Vagina (tissue), 2 donors: ENCODE measurements at regions not wholly inside any gene's neighbourhood (a gene's known extent, or its start where the extent isn't known, plus 50 kb on each side); places are given as distances from the start of the nearest gene placed in this dataset.
A peak's percentile ranks its signal among the peaks of the same experiment; 100 is the strongest.

Experiments
- DNase-seq, 2 donors: peaks; one replicate each; pipeline ENCODE4 v3.0.0-alpha.2; 2017; ENCODE audit errors: extremely low spot score in 2 of 2
- H3K27ac ChIP-seq: fragments of 200-600 bp; sonication (generic); one replicate; pipeline ENCODE4 v1.5.1; 2019
- H3K27me3 ChIP-seq: fragments of 200-600 bp; sonication (generic); one replicate; pipeline ENCODE4 v1.5.1; 2019
- H3K36me3 ChIP-seq, 2 donors: fragments of 200-600 bp; sonication (generic); one replicate each; pipeline ENCODE4 v1.5.1; 2017 to 2019
- H3K4me1 ChIP-seq: fragments of 200-600 bp; sonication (generic); one replicate; pipeline ENCODE4 v1.5.1; 2019
- H3K4me3 ChIP-seq, 2 donors: fragments of 200-600 bp; sonication (generic); 1 replicate in 1 of 2; 2 replicates in 1 of 2; pipeline ENCODE4 v1.5.1; 2016 to 2019
- H3K9me3 ChIP-seq: fragments of 200-600 bp; sonication (generic); one replicate; pipeline ENCODE4 v1.5.1; 2019
- POLR2A ChIP-seq, 2 donors: fragments of 450-650 bp; IDR thresholded peaks; one replicate each; pipeline ENCODE4 v1.6.1; 2017; ENCODE audit warnings: antibody characterized with exemption in 2 of 2, mild to moderate bottlenecking in 2 of 2, moderate library complexity in 2 of 2
- POLR2AphosphoS5 ChIP-seq, 2 donors: sonication (generic); formaldehyde crosslinking; IDR thresholded peaks; one replicate each; pipeline ENCODE4 v1.9.0; 2017; ENCODE audit warnings: antibody characterized with exemption in 2 of 2, mild to moderate bottlenecking in 2 of 2, low read depth in 1 of 2; ENCODE audit not compliant: insufficient read depth in 1 of 2
- intact Hi-C: fragments of 100-400 bp; cut with DNase I; formaldehyde crosslinking; loops from one replicate; pipeline ENCODE4 v1.15.1; 2023
- TF ChIP-seq, protein P1 (sequence below), 3 experiments: fragments of 450-650 bp in 2 of 3; fragments of 200-600 bp in 1 of 3; sonication (generic) in 1 of 3; IDR thresholded peaks; one replicate each; pipeline ENCODE4 v1.5.1; 2017 to 2019; ENCODE audit warnings: antibody characterized with exemption in 3 of 3, mild to moderate bottlenecking in 2 of 3, moderate library complexity in 2 of 3

GRCh38 chr10:3865565-3865964 lies 80.6 kb upstream of the KLF6 start:
- intact Hi-C loops: no loop called here
- no peaks in the 10 kb centered on the region for H3K4me1 ChIP-seq
- TF ChIP-seq, protein P1, sequence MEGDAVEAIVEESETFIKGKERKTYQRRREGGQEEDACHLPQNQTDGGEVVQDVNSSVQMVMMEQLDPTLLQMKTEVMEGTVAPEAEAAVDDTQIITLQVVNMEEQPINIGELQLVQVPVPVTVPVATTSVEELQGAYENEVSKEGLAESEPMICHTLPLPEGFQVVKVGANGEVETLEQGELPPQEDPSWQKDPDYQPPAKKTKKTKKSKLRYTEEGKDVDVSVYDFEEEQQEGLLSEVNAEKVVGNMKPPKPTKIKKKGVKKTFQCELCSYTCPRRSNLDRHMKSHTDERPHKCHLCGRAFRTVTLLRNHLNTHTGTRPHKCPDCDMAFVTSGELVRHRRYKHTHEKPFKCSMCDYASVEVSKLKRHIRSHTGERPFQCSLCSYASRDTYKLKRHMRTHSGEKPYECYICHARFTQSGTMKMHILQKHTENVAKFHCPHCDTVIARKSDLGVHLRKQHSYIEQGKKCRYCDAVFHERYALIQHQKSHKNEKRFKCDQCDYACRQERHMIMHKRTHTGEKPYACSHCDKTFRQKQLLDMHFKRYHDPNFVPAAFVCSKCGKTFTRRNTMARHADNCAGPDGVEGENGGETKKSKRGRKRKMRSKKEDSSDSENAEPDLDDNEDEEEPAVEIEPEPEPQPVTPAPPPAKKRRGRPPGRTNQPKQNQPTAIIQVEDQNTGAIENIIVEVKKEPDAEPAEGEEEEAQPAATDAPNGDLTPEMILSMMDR (IDR thresholded peaks at IDR 0.05): no peak
- TF ChIP-seq POLR2A (IDR thresholded peaks at IDR 0.05) (no peak), POLR2AphosphoS5 (IDR thresholded peaks at IDR 0.05; ENCODE audit: insufficient read depth in 1 of 2, low read depth in 1 of 2) (no peak)
- DNase-seq: no peak
- no peaks in the 10 kb centered on the region for H3K36me3 ChIP-seq
- H3K9me3 ChIP-seq: no peaks in the 10 kb centered on the region
- H3K27me3 ChIP-seq: no peaks in the 10 kb centered on the region
- no peak overlapping the region for H3K4me3 ChIP-seq
- no peak overlapping the region for H3K27ac ChIP-seq

DNA sequence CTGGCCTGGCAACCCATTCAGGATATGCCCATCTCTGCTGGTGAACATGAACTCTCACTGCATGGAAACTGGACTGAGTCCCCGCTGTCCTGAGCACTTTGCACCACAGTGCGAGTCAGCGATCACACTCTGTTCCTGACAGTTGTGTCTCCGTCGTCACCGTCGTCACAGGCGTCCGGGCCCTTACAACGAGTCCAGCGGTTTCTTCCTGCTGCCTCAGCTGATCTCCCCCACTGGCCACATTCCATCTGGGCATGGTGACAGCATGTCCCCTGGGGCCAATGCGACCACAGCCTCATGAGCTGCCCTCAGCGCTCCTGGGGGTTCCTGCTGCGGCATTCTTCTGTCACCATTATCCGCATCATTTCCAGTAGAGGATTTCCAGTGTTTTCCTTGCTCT lies 76.8 kb upstream of the KLF6 start:
- H3K36me3 ChIP-seq: no peaks in the 10 kb centered on the region
- no peak overlapping the region for H3K4me3 ChIP-seq
- intact Hi-C loops: no loop called here
- no peaks in the 10 kb centered on the region for H3K4me1 ChIP-seq
- no peaks in the 10 kb centered on the region for H3K27me3 ChIP-seq
- H3K27ac ChIP-seq: peak overlapping the region; percentile 66
- TF ChIP-seq, protein P1 (IDR thresholded peaks at IDR 0.05): no peak
- TF ChIP-seq POLR2A (IDR thresholded peaks at IDR 0.05) (no peak), POLR2AphosphoS5 (IDR thresholded peaks at IDR 0.05; ENCODE audit: insufficient read depth in 1 of 2, low read depth in 1 of 2) (no peak)
- DNase-seq: no peak
- H3K9me3 ChIP-seq: no peaks in the 10 kb centered on the region

DNA sequence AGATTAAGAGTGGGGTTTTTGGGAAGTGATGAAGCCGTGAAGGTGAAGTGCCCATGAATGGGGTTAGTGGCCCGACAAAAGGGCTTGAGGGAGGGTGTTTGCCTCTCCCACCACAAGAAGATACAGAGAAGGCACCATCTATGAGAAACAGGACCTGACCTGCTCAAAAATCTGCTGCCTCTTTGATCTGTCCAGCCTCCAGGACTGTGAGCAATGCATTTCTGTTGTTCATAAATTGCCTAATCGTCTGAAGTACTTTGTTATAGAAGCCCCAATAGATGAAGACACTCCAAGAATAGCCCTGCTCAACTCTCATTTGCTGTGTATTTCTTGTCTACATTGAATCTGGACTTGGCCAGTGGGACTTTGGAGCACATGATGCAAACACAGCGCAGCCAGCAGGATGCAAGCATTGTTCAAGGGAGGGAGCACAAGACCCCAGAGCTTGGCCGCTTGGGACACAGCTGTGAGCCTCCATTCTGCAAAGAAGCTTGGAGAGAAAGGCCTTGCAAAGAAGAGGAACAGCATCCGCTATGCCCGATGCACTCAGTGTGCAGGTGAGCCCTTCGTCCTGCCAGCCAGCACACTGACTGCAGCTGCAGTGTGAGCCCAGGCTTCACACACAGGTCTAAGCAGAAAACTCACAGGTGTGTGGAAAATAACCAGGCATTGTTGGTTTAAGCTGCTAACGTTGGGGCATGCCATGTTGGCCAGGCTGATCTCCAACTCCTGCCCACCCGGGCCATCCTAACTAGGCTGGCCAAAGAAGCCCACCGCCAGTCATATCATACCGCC lies 73.2 kb upstream of the KLF6 start:
- Histone ChIP-seq H3K27ac (no peak overlapping the region), H3K9me3 (no peaks in the 10 kb centered on the region), H3K4me1 (peaks cover 10% of the 10 kb centered on the region), H3K36me3 (no peaks in the 10 kb centered on the region), H3K4me3 (no peak overlapping the region), H3K27me3 (no peaks in the 10 kb centered on the region)
- intact Hi-C loops: no loop called here
- TF ChIP-seq POLR2AphosphoS5 (IDR thresholded peaks at IDR 0.05; ENCODE audit: insufficient read depth in 1 of 2, low read depth in 1 of 2): no peak
- TF ChIP-seq POLR2A (IDR thresholded peaks at IDR 0.05): no peak
- TF ChIP-seq, protein P1 (IDR thresholded peaks at IDR 0.05): no peak
- DNase-seq: no peak

GRCh38 chr10:3857318-3857717 lies 72.3 kb upstream of the KLF6 start:
- no peak for DNase-seq
- H3K36me3 ChIP-seq: no peaks in the 10 kb centered on the region
- no peak overlapping the region for H3K4me3 ChIP-seq
- TF ChIP-seq, protein P1 (IDR thresholded peaks at IDR 0.05): no peak
- TF ChIP-seq POLR2A (IDR thresholded peaks at IDR 0.05) (no peak), POLR2AphosphoS5 (IDR thresholded peaks at IDR 0.05; ENCODE audit: insufficient read depth in 1 of 2, low read depth in 1 of 2) (no peak)
- peaks cover 19% of the 10 kb centered on the region for H3K4me1 ChIP-seq
- H3K27ac ChIP-seq: no peak overlapping the region
- no peaks in the 10 kb centered on the region for H3K9me3 ChIP-seq
- intact Hi-C loops: no loop called here
- H3K27me3 ChIP-seq: no peaks in the 10 kb centered on the region

GRCh38 chr10:3856593-3856992 lies 71.6 kb upstream of the KLF6 start:
- Histone ChIP-seq H3K4me1 (peaks cover 25% of the 10 kb centered on the region), H3K4me3 (no peak overlapping the region), H3K36me3 (no peaks in the 10 kb centered on the region), H3K27me3 (no peaks in the 10 kb centered on the region), H3K9me3 (no peaks in the 10 kb centered on the region), H3K27ac (no peak overlapping the region)
- DNase-seq: no peak
- intact Hi-C loops: no loop called here
- TF ChIP-seq, protein P1 (IDR thresholded peaks at IDR 0.05): no peak
- TF ChIP-seq POLR2A (IDR thresholded peaks at IDR 0.05) (no peak), POLR2AphosphoS5 (IDR thresholded peaks at IDR 0.05; ENCODE audit: insufficient read depth in 1 of 2, low read depth in 1 of 2) (no peak)
